CD4-positive, alpha-beta T cell treated with Interleukin-2 at 100 ng/mL for 4 hours (primary cell): ENCODE measurements at regions not wholly inside any gene's neighbourhood (a gene's known extent, or its start where the extent isn't known, plus 50 kb on each side); places are given as distances from the start of the nearest gene placed in this dataset.
"Not testable (repeated sequence)": the region's sequence is repeated elsewhere in the genome, so short reads cannot be mapped to it uniquely, and the experiment has no call there.

Experiments
- DNase-seq: peaks from one replicate; pipeline ENCODE4 v3.0.0-alpha.2; 2020; ENCODE audit warnings: low spot score

DNA sequence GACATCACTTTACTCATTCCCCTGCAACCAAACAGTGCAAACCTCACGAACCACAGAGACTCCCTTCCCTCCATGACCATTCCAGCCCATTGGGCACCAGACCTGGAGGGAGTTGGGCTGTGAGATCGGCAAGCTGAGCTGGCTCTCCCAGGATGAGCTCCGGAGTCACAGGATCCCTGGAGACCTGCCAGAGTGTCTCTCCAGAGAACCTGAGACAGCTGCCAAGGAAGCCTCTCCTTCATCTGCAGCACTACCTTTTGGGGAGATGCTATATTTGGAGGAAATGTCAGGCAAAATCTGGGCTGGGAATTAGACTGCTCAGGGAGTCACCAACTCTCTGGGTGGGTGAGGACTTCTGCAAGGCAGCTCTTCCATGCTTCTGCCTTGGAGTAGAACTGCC is 417.4 kb downstream of the TNS1 start:
- DNase-seq, result no peak

GRCh38 chr2:217580407-217580806 is 422.4 kb downstream of the TNS1 start:
- not testable (repeated sequence) for DNase-seq

DNA sequence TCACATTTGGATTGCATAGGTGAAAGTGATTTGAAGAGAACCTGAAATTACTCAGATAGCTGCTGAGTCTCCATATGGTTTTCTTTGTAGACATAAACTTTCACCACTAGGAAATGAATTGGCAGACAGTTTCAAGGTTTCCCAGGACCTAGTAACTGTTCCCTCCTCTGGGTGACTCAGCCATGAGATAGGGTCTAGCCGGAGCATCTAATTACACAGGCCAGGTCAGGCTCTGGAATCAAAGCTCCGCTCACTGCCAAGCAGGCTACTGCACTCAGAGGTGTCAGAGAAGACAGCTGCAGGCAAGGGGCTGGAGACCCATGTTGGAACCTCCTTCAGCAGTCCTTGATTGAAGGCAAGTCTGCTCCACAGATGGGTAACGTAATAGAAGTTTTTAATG is 429.2 kb downstream of the TNS1 start:
- DNase-seq, result no peak

- DNase-seq, result no peak
Measured at GRCh38 chr2:217570394-217570793, 432.4 kb downstream of the TNS1 start.

DNA sequence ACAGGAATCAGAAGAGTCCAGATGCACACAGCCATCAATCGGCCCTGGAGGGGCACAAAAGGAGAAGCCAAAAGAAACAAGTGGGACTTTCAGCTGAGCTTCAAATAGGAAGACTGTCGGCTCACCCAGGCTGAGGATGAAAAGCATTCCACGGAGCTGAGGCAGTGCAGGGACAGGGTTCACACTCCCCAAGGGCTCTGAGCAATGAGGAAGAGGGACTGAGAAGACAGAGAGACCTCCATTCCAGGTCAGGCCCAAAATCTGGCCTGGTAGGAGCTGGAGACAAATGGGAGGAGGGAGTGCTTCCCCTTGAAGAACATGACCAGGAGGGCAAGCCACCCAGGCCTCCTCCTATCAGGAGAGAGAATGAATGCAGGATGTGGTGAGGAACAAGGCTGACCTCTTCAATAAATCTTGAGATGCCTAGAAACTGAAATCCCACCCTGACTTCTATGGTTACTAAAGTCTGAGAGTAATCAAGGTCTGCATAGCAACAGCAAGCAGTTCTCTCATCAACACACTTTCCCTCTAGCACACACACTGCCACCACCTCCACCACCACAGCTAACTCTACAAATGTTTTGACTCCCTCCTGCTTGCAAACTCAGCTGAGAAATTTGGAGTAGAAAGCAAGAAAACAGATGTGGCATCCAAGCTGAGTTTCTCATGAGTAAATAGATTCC is 434.4 kb downstream of the TNS1 start:
- no peak for DNase-seq

- no peak for DNase-seq
Measured at GRCh38 chr2:217563565-217563964, 439.2 kb downstream of the TNS1 start.

GRCh38 chr2:217562871-217563480 is 439.8 kb downstream of the TNS1 start:
- DNase-seq, result no peak

DNA sequence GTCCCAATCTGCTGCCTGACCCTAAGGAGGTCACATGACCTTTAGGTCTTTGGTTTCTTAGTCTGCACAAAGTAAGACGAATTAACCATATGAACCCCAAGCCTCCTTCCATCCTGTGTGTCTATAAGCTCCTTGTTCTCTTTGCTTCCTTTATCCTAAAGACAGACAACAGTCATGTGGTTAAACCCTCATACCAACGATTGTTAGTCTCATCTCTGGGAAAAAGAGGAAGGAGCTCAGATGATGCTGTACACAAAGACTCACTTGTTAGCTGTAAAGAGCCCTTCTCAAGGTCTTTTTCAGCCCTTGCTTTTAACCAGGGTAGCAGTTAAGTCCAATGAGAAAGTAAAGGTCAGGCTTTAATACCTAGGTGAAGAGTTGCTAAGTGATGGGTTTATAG is 443.7 kb downstream of the TNS1 start:
- no peak for DNase-seq

DNA sequence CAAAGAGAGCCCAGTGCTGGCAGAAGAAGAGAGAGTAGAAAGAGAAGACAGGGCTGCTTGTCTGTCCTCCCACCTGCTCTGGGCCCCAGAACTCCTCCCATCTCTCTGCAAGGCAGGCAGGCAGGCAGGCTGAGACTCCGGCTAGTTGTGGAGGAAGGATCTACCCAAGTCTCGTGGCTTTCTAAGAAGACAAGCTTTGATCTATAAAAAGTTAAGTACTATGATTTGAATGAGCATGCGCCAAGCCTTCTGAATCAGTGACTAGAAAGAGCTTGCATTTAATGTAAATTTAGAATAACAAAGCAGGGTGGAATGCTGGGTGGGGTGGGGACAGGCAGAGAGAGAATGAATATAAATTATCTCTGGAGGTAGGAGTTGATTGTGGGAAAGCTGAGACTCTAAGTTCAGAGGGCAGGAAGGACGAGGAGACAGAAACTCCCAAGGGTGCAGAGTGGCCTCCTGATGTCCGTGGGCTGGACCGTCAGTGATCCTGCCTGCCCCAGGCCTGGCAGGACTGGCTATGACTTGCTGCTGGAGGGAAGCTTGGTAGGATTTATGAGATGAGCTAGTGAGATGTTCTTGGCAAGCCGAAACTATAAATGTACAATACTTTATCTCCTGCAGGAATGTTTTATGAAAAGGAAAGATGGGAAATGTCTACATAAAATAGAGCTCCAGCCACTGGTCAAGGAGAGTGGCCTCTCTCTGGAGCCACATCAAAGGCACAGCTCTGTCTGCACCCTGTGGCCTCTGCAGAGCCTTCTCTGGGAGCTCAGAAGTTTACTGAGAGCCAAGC is 447.5 kb downstream of the TNS1 start:
- DNase-seq, result no peak

DNA sequence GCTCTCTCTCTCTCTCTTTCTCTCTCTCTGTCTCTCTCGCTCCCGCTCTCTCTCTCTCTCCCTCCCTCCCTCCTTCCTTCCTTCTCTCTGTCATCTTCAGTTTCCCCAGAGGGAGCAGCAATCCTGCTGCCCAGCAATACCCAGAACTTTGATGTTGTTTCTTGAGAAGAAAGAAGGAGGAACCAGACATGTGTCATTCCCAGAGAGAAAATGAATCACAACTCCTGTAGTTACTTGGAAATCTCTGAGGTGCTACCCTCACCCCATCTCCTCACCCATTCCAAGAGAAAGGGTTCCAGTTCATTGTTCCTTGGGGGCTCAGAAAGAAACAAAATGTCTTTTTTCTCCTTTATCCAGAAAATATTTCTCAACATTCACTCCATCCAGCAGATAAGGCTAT is 449.1 kb downstream of the TNS1 start:
- no peak for DNase-seq

DNA sequence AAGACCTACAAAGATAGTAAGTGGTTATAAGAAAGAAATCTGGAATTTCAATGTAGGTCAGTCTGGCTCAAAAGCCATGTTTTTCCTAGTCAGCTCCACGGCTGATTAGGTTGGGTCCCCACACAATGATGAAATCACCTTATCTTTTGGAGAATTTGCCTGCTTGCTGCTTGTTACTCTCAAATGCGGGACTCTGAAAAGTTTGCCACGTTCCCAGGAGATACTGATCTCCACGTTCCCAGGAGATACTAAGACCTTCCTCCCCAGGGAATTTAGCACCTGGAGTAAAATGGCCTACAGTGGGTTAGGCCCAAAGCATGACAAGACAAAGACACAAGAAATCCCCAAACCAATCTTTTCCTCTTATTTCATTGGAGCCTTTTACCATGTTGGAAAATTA is 449.6 kb downstream of the TNS1 start:
- no peak for DNase-seq

DNA sequence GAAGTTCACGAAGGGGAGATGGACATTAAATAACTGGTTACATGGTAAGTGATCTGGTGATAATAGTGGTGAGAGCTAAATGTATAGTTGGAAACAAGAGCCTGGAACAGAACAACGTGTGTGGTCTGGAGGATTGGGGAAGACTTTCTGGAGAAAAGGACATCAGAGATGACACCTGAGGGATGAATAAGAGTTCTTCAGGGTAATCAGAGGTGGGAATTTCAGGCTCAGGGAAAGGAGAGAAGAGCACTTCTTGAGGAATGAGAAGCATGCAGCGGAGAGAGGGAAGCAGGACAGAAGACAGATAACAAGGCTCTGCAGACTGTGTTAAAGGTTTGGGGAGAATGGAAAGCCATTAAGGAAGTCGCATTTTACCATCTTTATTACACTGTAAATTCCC is 450.7 kb downstream of the TNS1 start:
- no peak for DNase-seq

DNA sequence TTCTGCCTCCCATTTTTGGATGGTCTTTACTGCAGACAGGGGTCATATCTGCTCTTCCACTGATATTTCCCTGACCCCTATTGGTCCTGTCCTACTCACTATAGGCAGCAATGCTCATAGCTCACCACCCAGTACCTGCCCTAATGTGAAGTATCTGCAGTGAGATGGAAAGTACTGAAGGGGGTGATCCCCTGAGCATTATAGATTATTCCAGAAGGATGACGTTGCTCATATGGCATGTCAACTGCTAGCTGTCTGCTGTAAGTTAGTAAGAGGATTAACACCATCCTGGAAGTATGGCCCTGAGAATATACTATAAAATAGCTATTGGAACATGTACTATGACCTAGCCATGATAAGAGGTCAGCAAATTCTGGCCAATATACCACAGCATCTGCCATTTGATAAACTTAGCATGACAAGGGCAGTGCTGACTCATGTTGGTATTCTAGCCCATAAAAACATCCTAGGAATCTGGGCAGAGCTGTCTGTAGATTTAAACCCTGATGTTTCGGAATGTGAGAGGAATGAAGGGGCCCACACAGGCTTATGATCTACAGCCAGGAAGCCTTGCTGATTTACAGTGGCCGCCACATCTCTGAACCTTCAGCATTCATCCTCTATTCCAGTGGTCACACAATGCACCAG is 451.4 kb downstream of the TNS1 start:
- DNase-seq, result no peak

DNA sequence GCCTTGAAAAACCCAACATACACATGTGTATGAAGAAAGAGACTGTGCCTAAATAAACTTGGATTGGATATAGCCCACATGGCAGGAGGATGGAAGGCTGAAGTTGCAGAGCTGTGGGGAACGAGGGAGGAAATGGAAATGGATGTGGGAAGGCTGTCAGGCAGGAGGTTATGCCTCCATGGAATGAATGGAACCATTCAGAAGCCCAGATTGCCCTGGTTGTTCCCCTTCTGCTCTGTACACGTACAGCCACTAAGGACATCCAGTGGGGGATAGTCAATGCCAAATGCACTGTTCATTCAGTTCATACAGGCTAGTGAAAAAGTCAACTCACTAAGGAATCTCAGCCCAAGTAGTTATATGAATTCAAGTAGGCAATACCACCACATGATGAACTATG is 463.7 kb downstream of the TNS1 start:
- DNase-seq, result no peak

DNA sequence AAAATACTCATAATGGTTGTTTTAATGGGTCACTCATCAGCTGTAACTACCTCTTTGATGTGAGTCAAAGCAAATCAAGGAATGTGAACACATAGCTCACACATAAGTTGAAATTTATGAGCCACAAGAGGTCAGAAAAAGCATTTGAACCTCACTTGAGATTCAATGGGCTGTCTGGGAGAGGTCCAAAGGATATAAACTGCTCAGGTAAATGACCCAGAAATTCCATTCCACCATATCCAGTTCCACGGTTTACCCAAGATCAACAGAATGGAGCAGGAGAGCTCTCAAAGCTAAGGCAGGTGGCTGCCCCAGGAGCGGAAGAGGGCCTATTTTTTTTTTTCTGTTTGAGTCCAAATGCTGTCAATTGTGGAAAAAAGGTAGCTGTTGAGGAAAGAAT is 464.1 kb downstream of the TNS1 start:
- DNase-seq, result no peak

GRCh38 chr2:217535957-217536708 is 466.7 kb downstream of the TNS1 start:
- DNase-seq, result no peak

GRCh38 chr2:217530392-217531090 is 472.3 kb downstream of the TNS1 start:
- DNase-seq, result no peak

DNA sequence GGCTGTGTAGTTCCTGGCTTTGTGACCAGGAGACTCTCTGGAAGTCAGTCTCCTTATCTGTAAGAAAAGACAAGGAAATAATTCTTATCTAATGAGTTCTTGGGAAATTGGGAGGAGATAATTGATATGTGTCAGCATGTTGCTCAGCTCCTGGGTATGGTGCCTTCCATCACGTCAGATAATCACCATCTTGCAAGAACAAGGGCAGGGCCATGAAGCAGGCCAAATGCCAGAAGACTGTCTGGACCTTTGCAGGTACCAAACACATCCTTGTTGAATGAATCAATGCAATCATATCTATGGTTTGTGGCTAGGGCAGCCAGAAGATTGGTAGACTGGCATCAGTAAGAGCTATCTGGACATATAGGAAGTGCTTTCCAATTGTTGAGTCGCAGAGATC is 473.5 kb downstream of the TNS1 start:
- no peak for DNase-seq

DNA sequence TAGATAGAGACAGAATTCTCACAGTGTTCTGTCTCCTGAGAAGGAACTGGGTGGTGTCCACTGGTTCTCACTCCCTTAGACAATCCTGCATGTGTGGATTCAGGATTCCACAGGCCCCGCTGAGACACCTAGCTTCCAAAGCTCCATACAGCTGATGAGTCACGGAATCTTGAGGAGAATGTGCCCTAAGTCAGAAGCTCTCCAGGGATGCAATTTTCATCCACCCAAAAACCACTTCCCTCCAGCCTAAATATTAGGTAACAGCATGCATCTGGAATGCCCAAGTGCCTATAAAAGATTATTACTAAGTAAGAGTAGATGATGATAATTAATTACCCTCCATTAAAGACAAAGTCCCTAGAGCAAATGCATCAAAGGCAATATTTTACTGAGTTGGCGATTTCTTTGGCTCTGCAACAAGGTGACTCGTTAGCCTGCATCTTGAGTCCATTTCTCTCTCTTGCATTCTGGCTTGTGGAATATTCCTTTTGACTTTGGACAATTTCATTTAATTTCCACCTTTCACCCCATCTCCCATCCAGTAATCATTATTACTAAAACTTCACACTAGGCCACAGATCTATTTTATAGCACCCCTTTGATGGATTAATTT is 475.1 kb downstream of the TNS1 start:
- no peak for DNase-seq

- no peak for DNase-seq
Measured at GRCh38 chr2:217525076-217525475, 477.7 kb downstream of the TNS1 start.

DNA sequence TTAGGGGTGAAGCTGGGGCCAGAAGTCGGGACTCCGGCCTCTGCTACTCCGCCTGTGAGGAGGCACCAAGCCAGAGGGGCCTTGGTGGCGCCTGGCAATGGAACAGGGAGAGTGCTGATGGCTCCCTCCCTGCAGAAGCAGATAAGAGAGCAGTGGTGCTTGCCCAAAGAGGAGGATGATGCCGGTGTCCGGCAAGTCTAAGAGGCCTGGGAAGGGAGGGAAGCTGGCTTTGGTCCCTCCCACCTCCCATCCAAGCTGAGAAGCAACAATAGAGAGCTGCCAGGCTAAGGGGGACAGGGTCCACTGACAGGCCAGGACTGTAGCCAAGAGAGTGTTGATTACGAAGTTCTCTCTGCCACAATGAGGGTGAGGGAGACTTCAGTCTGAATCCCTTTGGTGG is 479.5 kb downstream of the TNS1 start:
- DNase-seq, result no peak
